ENCODE measurements at regions not wholly inside any gene's neighbourhood (a gene's known extent, or its start where the extent isn't known, plus 50 kb on each side); places are given as distances from the start of the nearest gene placed in this dataset.

- TF ChIP-seq FOXP1 (IDR thresholded peaks at IDR 0.05): no peak
- peak; percentile 63; the same call in 1 of the 2 replicates for TF ChIP-seq FOXP1 (CRISPR knock-in tag; IDR thresholded peaks at IDR 0.05)
- no peak for TF ChIP-seq ZSCAN20 (CRISPR knock-in tag; IDR thresholded peaks at IDR 0.05; ENCODE audit: borderline replicate concordance)
- TF ChIP-seq ATF6 (CRISPR knock-in tag; conservative IDR thresholded peaks at IDR 0.05): no peak
- 0 out of 2 replicates have a peak, but pooled peaks have one; percentile 19 for TF ChIP-seq ZNF12 (CRISPR knock-in tag; IDR thresholded peaks at IDR 0.05)
- 0 out of 2 replicates have a peak, but pooled peaks have one; percentile 25 for TF ChIP-seq SMAD3 (CRISPR knock-in tag; IDR thresholded peaks at IDR 0.05)
- 0 out of 2 replicates have a peak, but pooled peaks have one; percentile 17 for TF ChIP-seq ZNF24 (IDR thresholded peaks at IDR 0.05)
- TF ChIP-seq THAP8 (CRISPR knock-in tag; IDR thresholded peaks at IDR 0.05; ENCODE audit: borderline replicate concordance): no peak
- TF ChIP-seq FOXA3 (CRISPR knock-in tag; IDR thresholded peaks at IDR 0.05): peak; percentile 59
- TF ChIP-seq ZNF597 (CRISPR knock-in tag; IDR thresholded peaks at IDR 0.05): no peak
- peak in 1 of 2 experiments; percentile 81; a peak in 2 of 4 replicates for TF ChIP-seq EP300 (IDR thresholded peaks at IDR 0.05; ENCODE audit: low read depth in 2 of 2, low read length in 2 of 2)
- peak; percentile 42; the same call in 1 of the 2 replicates for TF ChIP-seq EP300 (CRISPR knock-in tag; IDR thresholded peaks at IDR 0.05; ENCODE audit: borderline replicate concordance)
- TF ChIP-seq NCOA2 (CRISPR knock-in tag; IDR thresholded peaks at IDR 0.05): peak; percentile 42; the same call in 1 of the 2 replicates
- TF ChIP-seq ZNF644 (CRISPR knock-in tag; IDR thresholded peaks at IDR 0.05; ENCODE audit: low read depth): peak; percentile 35; the same call in 1 of the 2 replicates
- peak; percentile 65 for TF ChIP-seq CREM (IDR thresholded peaks at IDR 0.05)
- no peak for TF ChIP-seq CREM (CRISPR knock-in tag; IDR thresholded peaks at IDR 0.05)
- no peak for TF ChIP-seq BORCS8-MEF2B (CRISPR knock-in tag; IDR thresholded peaks at IDR 0.05)
- no peak for TF ChIP-seq MED13 (CRISPR knock-in tag; IDR thresholded peaks at IDR 0.05)
- no peak for TF ChIP-seq ZNF687 (CRISPR knock-in tag; IDR thresholded peaks at IDR 0.05)
- no peak for TF ChIP-seq ZNF280D (CRISPR knock-in tag; IDR thresholded peaks at IDR 0.05)
Observed at GRCh38 chr4:74661427-74662201, 132.7 kb downstream of the BTC start (continued).
